LNCaP clone FGC (cell line): ENCODE measurements at regions not wholly inside any gene's neighbourhood (a gene's known extent, or its start where the extent isn't known, plus 50 kb on each side); places are given as distances from the start of the nearest gene placed in this dataset.

Source experiments
- DNase-seq: peaks from one replicate; pipeline ENCODE4 v3.0.0-alpha.2; 2011; ENCODE audit warnings: low read depth
- H3K4me3 ChIP-seq: 2 replicates; pipeline ENCODE4 v1.5.1; 2011; ENCODE audit warnings: mild to moderate bottlenecking, low read depth, low read length, control low read depth
- TF ChIP-seq, protein P1 (sequence below): IDR thresholded peaks from 2 replicates; pipeline ENCODE4 v1.5.1; 2012; ENCODE audit warnings: mild to moderate bottlenecking; ENCODE audit not compliant: control insufficient read depth, insufficient read depth; ENCODE audit errors: extremely low read depth

DNA sequence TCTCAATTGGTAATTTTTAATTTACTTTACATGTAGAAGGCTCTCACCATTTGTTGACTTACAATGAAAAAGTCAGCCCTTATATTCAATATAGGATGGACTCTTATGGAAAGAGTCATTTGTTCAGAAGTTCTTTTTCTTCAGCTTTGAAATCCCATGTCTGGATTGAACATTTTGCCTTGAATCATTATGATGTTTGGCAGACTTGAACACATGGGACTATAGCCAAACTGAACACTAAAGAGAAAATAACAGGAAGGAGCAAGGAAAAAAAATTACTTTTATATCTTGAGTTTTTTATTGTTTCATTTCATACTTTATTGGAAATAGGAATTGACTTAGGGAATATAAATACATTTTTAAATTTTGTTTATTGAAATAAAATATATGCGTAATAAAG, 1503.0 kb downstream of the EFNA5 start:
- TF ChIP-seq, protein P1, sequence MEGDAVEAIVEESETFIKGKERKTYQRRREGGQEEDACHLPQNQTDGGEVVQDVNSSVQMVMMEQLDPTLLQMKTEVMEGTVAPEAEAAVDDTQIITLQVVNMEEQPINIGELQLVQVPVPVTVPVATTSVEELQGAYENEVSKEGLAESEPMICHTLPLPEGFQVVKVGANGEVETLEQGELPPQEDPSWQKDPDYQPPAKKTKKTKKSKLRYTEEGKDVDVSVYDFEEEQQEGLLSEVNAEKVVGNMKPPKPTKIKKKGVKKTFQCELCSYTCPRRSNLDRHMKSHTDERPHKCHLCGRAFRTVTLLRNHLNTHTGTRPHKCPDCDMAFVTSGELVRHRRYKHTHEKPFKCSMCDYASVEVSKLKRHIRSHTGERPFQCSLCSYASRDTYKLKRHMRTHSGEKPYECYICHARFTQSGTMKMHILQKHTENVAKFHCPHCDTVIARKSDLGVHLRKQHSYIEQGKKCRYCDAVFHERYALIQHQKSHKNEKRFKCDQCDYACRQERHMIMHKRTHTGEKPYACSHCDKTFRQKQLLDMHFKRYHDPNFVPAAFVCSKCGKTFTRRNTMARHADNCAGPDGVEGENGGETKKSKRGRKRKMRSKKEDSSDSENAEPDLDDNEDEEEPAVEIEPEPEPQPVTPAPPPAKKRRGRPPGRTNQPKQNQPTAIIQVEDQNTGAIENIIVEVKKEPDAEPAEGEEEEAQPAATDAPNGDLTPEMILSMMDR, result no peak
- no peak for DNase-seq
- H3K4me3 ChIP-seq, result no peak overlapping the region

DNA sequence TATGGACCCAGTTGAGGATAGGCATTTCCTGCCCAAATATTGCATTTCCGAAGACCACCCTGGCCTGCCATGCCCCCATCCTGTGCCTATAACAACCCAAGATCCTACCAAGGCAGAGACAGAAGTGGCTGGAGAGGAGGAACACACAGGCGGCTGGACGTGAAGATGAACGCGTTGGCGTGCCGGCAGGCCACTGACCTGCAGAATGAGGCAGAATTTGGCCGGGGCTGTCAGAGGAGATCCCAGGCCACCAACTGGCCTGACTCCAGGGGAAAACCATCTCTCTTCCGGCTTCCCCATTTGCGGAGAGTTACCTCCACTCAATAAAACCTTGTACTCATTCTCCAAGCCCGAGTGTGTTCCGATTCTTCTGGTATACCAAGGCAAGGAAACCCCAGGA, 1507.5 kb downstream of the EFNA5 start:
- H3K4me3 ChIP-seq, result no peak overlapping the region
- DNase-seq, result no peak
- TF ChIP-seq, protein P1, result no peak

DNA sequence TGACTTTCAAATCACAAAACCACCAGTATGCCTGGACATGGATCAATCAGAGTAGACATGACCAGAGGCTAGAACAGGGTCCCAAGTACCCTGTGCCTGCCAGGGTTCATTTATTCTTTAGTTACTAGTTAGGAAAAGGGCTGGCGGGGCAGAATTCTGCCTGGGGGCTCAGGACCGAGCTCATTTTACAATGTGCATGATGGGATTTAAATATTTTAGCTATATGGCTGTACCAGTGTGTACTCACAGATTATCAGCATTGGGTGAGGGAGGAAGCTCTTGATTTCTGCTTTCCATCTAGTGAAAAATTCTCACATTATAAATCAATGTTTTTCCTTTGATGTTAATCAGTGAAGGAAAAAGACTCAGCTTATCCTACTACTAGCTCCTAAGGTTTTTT, 1511.1 kb downstream of the EFNA5 start:
- TF ChIP-seq, protein P1, result no peak
- no peak for DNase-seq
- H3K4me3 ChIP-seq, result no peak overlapping the region

DNA sequence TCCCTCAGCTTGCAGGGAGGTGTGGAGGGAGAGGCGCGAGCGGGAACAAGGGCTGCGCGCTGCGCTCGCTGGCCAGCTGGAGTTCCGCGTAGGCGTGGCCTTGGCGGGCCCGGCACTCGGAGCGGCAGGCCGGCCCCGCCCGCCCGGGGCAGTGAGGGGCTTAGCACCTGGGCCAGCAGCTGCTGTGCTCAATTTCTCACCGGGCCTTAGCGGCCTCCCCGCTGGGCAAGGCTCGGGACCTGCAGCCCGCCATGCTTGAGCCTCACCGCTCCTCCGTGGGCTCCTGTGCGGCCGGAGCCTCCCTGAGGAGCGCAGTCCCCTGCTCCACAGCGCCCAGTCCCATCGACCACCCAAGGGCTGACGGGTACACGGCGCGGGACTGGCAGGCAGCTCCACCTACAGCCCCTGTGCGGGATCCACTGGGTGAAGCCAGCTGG, 1516.4 kb downstream of the EFNA5 start:
- no peak overlapping the region for H3K4me3 ChIP-seq
- TF ChIP-seq, protein P1, result no peak
- DNase-seq, result no peak

DNA sequence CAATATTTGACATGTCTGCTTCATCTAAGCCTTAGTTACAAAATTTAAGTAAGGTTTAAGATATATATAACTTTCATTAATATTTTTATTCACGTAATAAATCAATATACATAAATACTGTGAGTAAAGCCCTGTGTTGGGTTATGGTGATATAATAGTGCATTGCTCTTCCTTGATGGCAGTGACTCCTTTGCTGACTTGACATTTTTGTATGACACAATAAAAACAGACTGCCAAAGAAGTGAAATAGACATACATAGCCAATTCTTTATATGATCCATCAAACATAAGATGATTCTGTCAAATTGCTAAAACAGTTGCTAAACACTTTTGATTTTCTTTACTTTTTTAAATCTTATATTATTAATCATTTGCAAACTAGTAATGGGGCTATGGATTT, 1518.2 kb downstream of the EFNA5 start:
- DNase-seq, result no peak
- TF ChIP-seq, protein P1, result no peak
- no peak overlapping the region for H3K4me3 ChIP-seq

DNA sequence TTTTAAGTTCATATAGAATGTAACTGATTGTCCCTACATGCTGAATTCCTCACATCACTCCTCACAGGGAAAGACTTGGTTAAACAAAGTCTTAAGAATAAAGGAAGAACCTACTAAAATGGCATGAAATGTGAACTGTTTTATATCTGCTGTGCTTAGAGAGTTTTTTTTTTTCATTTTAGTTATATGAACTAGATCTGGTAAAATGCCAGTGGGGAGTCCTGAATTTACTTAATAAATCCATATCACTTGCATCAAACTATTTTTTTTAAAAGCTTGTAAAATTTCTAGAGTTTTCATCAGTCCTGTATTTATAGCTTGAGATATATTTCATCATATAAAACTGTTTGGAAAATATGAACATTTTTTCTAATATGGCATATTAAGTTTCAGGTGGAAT, 1528.6 kb downstream of the EFNA5 start:
- no peak for DNase-seq
- no peak overlapping the region for H3K4me3 ChIP-seq
- TF ChIP-seq, protein P1, result no peak

DNA sequence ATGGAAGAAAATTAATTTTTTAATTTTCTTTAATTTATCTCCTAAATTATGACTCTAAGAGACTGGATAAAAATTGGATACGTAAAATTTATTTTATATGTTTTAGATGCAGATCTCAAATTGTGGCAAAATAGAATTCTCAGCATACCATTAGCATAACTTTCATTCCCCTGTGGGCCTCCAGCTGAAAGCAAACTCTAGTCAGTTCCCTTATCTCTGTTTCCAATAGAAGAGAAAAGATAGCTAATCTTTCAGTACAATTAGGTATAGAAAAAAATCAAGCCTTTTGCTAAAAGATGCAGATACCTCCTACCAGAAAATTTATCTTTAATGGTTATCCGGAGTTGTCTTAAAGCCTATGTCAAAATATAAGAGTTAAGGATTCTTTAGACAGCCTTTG, 1530.6 kb downstream of the EFNA5 start:
- DNase-seq, result no peak
- TF ChIP-seq, protein P1, result no peak
- H3K4me3 ChIP-seq, result no peak overlapping the region
